NB4 (cell line): ENCODE measurements at regions not wholly inside any gene's neighbourhood (a gene's known extent, or its start where the extent isn't known, plus 50 kb on each side); places are given as distances from the start of the nearest gene placed in this dataset.

ENCODE experiments used
- DNase-seq: peaks from one replicate; pipeline ENCODE4 v3.0.0; 2010; ENCODE audit warnings: low read depth
- H3K4me3 ChIP-seq: one replicate; pipeline ENCODE4 v1.5.1; 2011; ENCODE audit warnings: mild to moderate bottlenecking, low read depth, low read length, moderate library complexity
- MYC ChIP-seq: IDR thresholded peaks from 2 replicates; pipeline ENCODE4 v1.6.1; 2011; ENCODE audit warnings: low read depth, low read length
- POLR2A ChIP-seq: IDR thresholded peaks from 2 replicates; pipeline ENCODE4 v1.6.1; 2011; ENCODE audit warnings: mild to moderate bottlenecking; ENCODE audit not compliant: insufficient read length; ENCODE audit errors: extremely low read depth
- TF ChIP-seq, protein P1 (sequence below): IDR thresholded peaks from one replicate; pipeline ENCODE4 v1.5.1; 2012; ENCODE audit warnings: low read depth, low read length
- TF ChIP-seq, protein P2 (sequence below): IDR thresholded peaks from 2 replicates; pipeline ENCODE4 v1.6.1; 2011; ENCODE audit warnings: low read depth, low read length

DNA sequence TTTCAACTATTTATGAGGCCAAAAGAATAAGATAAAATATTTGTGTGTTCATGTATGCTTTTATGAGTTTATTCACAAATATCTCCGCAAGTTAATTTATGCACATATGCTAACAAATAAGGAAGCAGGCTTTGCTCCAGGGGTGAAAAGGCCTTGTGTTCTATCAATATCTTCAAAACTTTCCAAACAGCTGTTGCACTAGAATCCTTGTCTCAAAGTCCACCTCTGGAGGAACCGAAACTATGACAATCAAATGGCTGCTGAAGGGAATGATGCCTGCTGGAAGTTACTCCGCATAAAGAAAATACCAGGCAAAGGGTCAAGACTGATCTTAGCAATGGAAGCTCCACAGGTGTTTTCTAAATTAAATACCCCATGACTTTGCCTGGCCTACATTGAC lies 145.0 kb upstream of the GHITM start:
- DNase-seq, result no peak
- H3K4me3 ChIP-seq, result no peak overlapping the region
- TF ChIP-seq, protein P1, sequence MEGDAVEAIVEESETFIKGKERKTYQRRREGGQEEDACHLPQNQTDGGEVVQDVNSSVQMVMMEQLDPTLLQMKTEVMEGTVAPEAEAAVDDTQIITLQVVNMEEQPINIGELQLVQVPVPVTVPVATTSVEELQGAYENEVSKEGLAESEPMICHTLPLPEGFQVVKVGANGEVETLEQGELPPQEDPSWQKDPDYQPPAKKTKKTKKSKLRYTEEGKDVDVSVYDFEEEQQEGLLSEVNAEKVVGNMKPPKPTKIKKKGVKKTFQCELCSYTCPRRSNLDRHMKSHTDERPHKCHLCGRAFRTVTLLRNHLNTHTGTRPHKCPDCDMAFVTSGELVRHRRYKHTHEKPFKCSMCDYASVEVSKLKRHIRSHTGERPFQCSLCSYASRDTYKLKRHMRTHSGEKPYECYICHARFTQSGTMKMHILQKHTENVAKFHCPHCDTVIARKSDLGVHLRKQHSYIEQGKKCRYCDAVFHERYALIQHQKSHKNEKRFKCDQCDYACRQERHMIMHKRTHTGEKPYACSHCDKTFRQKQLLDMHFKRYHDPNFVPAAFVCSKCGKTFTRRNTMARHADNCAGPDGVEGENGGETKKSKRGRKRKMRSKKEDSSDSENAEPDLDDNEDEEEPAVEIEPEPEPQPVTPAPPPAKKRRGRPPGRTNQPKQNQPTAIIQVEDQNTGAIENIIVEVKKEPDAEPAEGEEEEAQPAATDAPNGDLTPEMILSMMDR, result no peak
- no peak for TF ChIP-seq POLR2A
- TF ChIP-seq, protein P2, sequence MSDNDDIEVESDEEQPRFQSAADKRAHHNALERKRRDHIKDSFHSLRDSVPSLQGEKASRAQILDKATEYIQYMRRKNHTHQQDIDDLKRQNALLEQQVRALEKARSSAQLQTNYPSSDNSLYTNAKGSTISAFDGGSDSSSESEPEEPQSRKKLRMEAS, result no peak
- no peak for TF ChIP-seq MYC

DNA sequence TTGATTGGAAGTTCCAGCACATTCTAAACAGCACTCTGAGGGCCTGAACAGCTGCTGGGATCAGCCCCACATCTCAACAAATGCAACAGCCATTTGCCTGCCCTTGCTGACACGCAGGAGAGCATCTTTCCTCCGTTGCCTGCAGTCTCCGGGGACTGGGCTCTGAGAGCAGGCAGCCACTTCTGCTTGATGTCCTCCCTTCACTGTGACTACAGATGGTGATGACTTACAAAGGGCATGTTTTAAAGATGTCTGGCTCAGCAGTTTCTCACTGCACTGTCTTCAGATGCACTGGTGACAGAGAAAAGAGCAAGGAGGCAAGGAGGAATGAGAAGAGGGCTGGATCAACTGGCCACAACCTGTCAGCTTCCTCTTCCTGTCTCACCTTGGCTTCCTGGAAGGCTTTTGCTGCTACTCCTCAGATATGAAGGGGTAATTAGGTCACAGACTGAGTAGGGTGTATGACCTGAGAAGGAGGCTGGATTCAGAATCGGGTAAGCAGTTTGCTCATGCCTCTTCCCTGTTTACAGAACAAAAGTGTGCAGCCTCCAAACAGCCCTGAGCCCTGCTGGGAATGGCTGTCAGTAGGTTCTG lies 143.5 kb upstream of the GHITM start:
- TF ChIP-seq POLR2A (no peak), MYC (no peak)
- TF ChIP-seq, protein P1, result no peak
- TF ChIP-seq, protein P2, result no peak
- DNase-seq, result no peak

DNA sequence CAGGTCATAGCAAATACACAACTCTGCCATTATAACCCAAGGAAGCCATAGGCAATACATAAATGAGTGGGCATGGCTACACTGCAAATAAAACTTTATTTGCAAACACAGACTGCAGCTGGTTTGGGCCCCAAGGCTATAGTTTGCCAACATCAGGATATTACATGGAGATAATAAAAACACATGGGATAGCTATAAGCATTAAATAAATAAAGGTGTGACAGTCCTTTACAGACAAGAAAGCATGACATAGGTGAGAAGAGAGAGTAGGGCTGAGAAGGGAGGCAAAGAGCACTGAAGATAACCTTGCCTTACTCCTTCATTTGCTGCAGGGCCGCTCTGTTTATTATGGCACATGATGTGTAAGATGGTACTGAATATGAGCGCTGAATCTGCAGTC lies 135.1 kb upstream of the GHITM start:
- H3K4me3 ChIP-seq, result no peak overlapping the region
- TF ChIP-seq POLR2A (no peak), MYC (no peak)
- TF ChIP-seq, protein P2, result no peak
- TF ChIP-seq, protein P1, result no peak
- DNase-seq, result no peak

More for the DNA sequence above, 143.5 kb upstream of the GHITM start:
- no peak overlapping the region for H3K4me3 ChIP-seq

DNA sequence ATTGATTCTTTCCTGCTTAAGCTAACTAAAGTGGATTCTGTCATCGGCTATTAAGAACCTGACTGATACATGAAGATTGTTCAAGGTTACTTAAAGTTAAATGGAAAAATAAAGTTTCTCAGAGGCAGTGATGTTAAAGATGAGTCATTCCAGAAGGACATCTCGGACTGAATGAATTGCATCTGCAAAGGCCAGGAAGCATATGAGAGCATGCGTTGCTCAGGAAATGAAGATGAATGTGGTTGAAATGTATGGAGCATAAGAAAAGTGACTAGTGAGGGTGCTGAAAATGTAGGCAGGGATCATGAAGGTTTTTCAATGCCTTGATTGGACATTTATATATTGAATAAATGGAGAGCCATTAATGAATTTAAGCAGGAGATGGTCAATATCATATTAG lies 133.9 kb upstream of the GHITM start:
- H3K4me3 ChIP-seq, result no peak overlapping the region
- TF ChIP-seq MYC, result no peak
- TF ChIP-seq POLR2A, result no peak
- TF ChIP-seq, protein P2, result no peak
- TF ChIP-seq, protein P1, result no peak

DNA sequence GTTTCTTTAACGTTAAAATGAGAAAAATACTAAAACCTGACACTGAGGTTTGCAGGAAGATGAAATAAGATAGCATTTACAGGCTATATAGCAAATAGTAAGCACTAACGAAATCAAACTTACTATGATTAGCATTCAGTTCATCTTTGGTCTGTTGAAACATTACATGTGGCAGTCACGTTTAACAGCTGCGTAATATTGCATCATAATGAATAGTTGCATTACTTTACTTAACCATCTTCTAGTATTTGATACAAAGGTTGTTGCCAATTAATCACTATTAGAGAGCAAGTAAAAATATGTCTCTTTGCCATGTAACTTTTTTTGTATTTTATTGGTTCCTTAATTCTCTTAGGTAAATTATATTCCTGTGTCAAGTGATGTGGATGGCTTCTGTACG lies 131.8 kb upstream of the GHITM start:
- no peak overlapping the region for H3K4me3 ChIP-seq
- peak; percentile 14 for DNase-seq
- no peak for TF ChIP-seq POLR2A
- TF ChIP-seq MYC, result no peak
- TF ChIP-seq, protein P1, result no peak
- TF ChIP-seq, protein P2, result peak; percentile 61

More for the DNA sequence above, 133.9 kb upstream of the GHITM start:
- DNase-seq, result no peak
